Osteoblast (primary cell): ENCODE measurements at regions not wholly inside any gene's neighbourhood (a gene's known extent, or its start where the extent isn't known, plus 50 kb on each side); places are given as distances from the start of the nearest gene placed in this dataset.

Source experiments
- DNase-seq: peaks from one replicate; pipeline ENCODE4 v3.0.0; 2011; ENCODE audit warnings: low spot score, mixed read lengths; ENCODE audit not compliant: insufficient read length; ENCODE audit errors: missing footprints
- H2AFZ ChIP-seq: 2 replicates; pipeline ENCODE4 v1.6.0; 2011; ENCODE audit warnings: mild to moderate bottlenecking, low read length
- H3K27ac ChIP-seq: 2 replicates; pipeline ENCODE4 v1.5.1; 2011; ENCODE audit warnings: mild to moderate bottlenecking, low read depth, low read length, moderate library complexity
- H3K27me3 ChIP-seq: 2 replicates; pipeline ENCODE4 v1.6.0; 2012; ENCODE audit warnings: mild to moderate bottlenecking, control low read depth, inconsistent platforms, low read length, moderate library complexity; ENCODE audit not compliant: insufficient read depth
- H3K36me3 ChIP-seq: 2 replicates; pipeline ENCODE4 v1.5.1; 2011; ENCODE audit warnings: mild to moderate bottlenecking, low read length, control low read depth, moderate library complexity; ENCODE audit not compliant: insufficient read depth
- H3K4me1 ChIP-seq: 2 replicates; pipeline ENCODE4 v1.5.1; 2011; ENCODE audit warnings: mild to moderate bottlenecking, low read length, control low read depth, moderate library complexity; ENCODE audit not compliant: insufficient read depth
- H3K4me2 ChIP-seq: 2 replicates; pipeline ENCODE4 v1.6.0; 2011; ENCODE audit warnings: mild to moderate bottlenecking, low read length; ENCODE audit not compliant: insufficient read depth
- H3K4me3 ChIP-seq: fragments of 200-600 bp; sonication (generic); 3 replicates; pipeline ENCODE4 v1.5.1; 2012; ENCODE audit warnings: mild to moderate bottlenecking, low read length, inconsistent platforms; ENCODE audit not compliant: insufficient read depth
- H3K79me2 ChIP-seq: 2 replicates; pipeline ENCODE4 v1.6.0; 2012; ENCODE audit warnings: mild to moderate bottlenecking, low read length, control low read depth, inconsistent platforms; ENCODE audit not compliant: insufficient read depth
- H3K9me3 ChIP-seq: 2 replicates; pipeline ENCODE4 v1.5.1; 2011; ENCODE audit warnings: low read depth, low read length, control low read depth
- H4K20me1 ChIP-seq: 2 replicates; pipeline ENCODE4 v1.6.0; 2012; ENCODE audit warnings: mild to moderate bottlenecking, low read length, control low read depth; ENCODE audit not compliant: insufficient read depth
- CTCF ChIP-seq: IDR thresholded peaks from 2 replicates; pipeline ENCODE4 v1.5.1; 2011; ENCODE audit warnings: mild to moderate bottlenecking, low read depth, low read length, moderate library complexity; ENCODE audit errors: extremely low read depth

- Histone ChIP-seq H3K36me3 (no peaks in the 10 kb centered on the region), H3K9me3 (no peaks in the 10 kb centered on the region), H3K79me2 (no peaks in the 10 kb centered on the region), H3K4me2 (no peak overlapping the region), H3K4me3 (no peak overlapping the region), H3K27me3 (no peaks in the 10 kb centered on the region), H3K4me1 (no peaks in the 10 kb centered on the region), H2AFZ (no peak overlapping the region), H3K27ac (no peak overlapping the region), H4K20me1 (no peaks in the 10 kb centered on the region)
- TF ChIP-seq CTCF = no peak
- peak; percentile 13 for DNase-seq
These were observed 700.4 kb upstream of the SLC8A1 start for GRCh38 chr2:41152318-41152717.

- H3K27ac ChIP-seq = no peak overlapping the region
- no peak overlapping the region for H2AFZ ChIP-seq
- H3K4me2 ChIP-seq = no peak overlapping the region
- no peaks in the 10 kb centered on the region for H3K79me2 ChIP-seq
- H4K20me1 ChIP-seq = no peaks in the 10 kb centered on the region
- no peak for TF ChIP-seq CTCF
- H3K27me3 ChIP-seq = no peaks in the 10 kb centered on the region
- no peaks in the 10 kb centered on the region for H3K9me3 ChIP-seq
- DNase-seq = peak; percentile 6
- no peak overlapping the region for H3K4me3 ChIP-seq
- H3K4me1 ChIP-seq = no peaks in the 10 kb centered on the region
- H3K36me3 ChIP-seq = no peaks in the 10 kb centered on the region
These were observed 708.5 kb upstream of the SLC8A1 start for GRCh38 chr2:41160439-41160838.

GRCh38 chr2:41167014-41167413, 715.1 kb upstream of the SLC8A1 start:
- Histone ChIP-seq H2AFZ (no peak overlapping the region), H4K20me1 (no peaks in the 10 kb centered on the region), H3K36me3 (no peaks in the 10 kb centered on the region), H3K4me1 (no peaks in the 10 kb centered on the region), H3K27me3 (no peaks in the 10 kb centered on the region), H3K4me2 (no peak overlapping the region), H3K79me2 (no peaks in the 10 kb centered on the region), H3K9me3 (no peaks in the 10 kb centered on the region), H3K4me3 (no peak overlapping the region), H3K27ac (no peak overlapping the region)
- TF ChIP-seq CTCF = no peak
- no peak for DNase-seq

GRCh38 chr2:41169744-41170143, 717.9 kb upstream of the SLC8A1 start:
- Histone ChIP-seq H3K4me1 (no peaks in the 10 kb centered on the region), H3K79me2 (no peaks in the 10 kb centered on the region), H3K36me3 (no peaks in the 10 kb centered on the region), H3K27me3 (no peaks in the 10 kb centered on the region), H2AFZ (no peak overlapping the region), H4K20me1 (no peaks in the 10 kb centered on the region), H3K27ac (no peak overlapping the region), H3K4me3 (no peak overlapping the region), H3K9me3 (no peaks in the 10 kb centered on the region), H3K4me2 (no peak overlapping the region)
- no peak for DNase-seq
- TF ChIP-seq CTCF = no peak
